ENCODE measurements at regions not wholly inside any gene's neighbourhood (a gene's known extent, or its start where the extent isn't known, plus 50 kb on each side); places are given as distances from the start of the nearest gene placed in this dataset.
"Not testable (repeated sequence)": the region's sequence is repeated elsewhere in the genome, so short reads cannot be mapped to it uniquely, and the experiment has no call there.

GRCh38 chr4:3586596-3586995 is 54.4 kb upstream of the LRPAP1 start:
- DNase-seq: not testable (repeated sequence)

- not testable (repeated sequence) for DNase-seq
Measured at GRCh38 chr4:3585567-3585966, 53.3 kb upstream of the LRPAP1 start.

GRCh38 chr4:3582091-3582475 is 49.9 kb upstream of the LRPAP1 start:
- no peak for DNase-seq

Data from NCI-H1694 (cell line).